ENCODE measurements at regions not wholly inside any gene's neighbourhood (a gene's known extent, or its start where the extent isn't known, plus 50 kb on each side); places are given as distances from the start of the nearest gene placed in this dataset.

GRCh38 chr6:134557509-134557908, 239.6 kb upstream of the SGK1 start:
- TF ChIP-seq PPARA (CRISPR knock-in tag; IDR thresholded peaks at IDR 0.05; ENCODE audit: borderline replicate concordance) (no peak), ARNTL (CRISPR knock-in tag; IDR thresholded peaks at IDR 0.05; ENCODE audit: borderline replicate concordance, low read depth) (no peak), PATZ1 (CRISPR knock-in tag; IDR thresholded peaks at IDR 0.05; ENCODE audit: borderline replicate concordance) (no peak), ZNF565 (CRISPR knock-in tag; conservative IDR thresholded peaks at IDR 0.05; ENCODE audit: low read depth) (no peak), ISL1 (CRISPR knock-in tag; IDR thresholded peaks at IDR 0.05) (no peak), BACH2 (CRISPR knock-in tag; IDR thresholded peaks at IDR 0.05; ENCODE audit: borderline replicate concordance) (no peak), CSRNP3 (CRISPR knock-in tag; IDR thresholded peaks at IDR 0.05) (no peak), TSHZ2 (CRISPR knock-in tag; IDR thresholded peaks at IDR 0.05) (no peak), OSR1 (CRISPR knock-in tag; IDR thresholded peaks at IDR 0.05) (no peak)

Data from SK-N-SH treated with all-trans-retinoic acid at 6 μM for 48 hours (cell line).